MM.1S (cell line): ENCODE measurements at regions not wholly inside any gene's neighbourhood (a gene's known extent, or its start where the extent isn't known, plus 50 kb on each side); places are given as distances from the start of the nearest gene placed in this dataset.

ENCODE experiments used
- DNase-seq: peaks from one replicate; pipeline ENCODE4 v3.0.0-alpha.2; 2015
- H2AFZ ChIP-seq: fragments of 300-600 bp; sonication (generic); 2 replicates; pipeline ENCODE4 v1.6.0; 2016; ENCODE audit warnings: antibody characterized with exemption, low read length
- H3F3A ChIP-seq: fragments of 300-600 bp; sonication (generic); 2 replicates; pipeline ENCODE4 v1.6.1; 2016; ENCODE audit warnings: mild to moderate bottlenecking, antibody characterized with exemption, low read length, moderate library complexity, mixed read lengths; ENCODE audit not compliant: insufficient read depth
- H3K27ac ChIP-seq: fragments of 300-600 bp; sonication (generic); 2 replicates; pipeline ENCODE4 v1.5.1; 2016; ENCODE audit warnings: mild to moderate bottlenecking, low read length
- H3K27me3 ChIP-seq: fragments of 300-600 bp; sonication (generic); replicated peaks from 2 replicates; pipeline ENCODE4 v1.6.0; 2016; ENCODE audit warnings: low read length; ENCODE audit not compliant: insufficient read depth
- H3K36me3 ChIP-seq: fragments of 300-600 bp; sonication (generic); replicated peaks from 2 replicates; pipeline ENCODE4 v1.6.1; 2016; ENCODE audit warnings: mild to moderate bottlenecking, low read length, mixed read lengths; ENCODE audit not compliant: insufficient read depth
- H3K4me1 ChIP-seq: fragments of 300-600 bp; sonication (generic); 2 replicates; pipeline ENCODE4 v1.6.1; 2016; ENCODE audit warnings: low read length, mixed read lengths
- H3K4me2 ChIP-seq: fragments of 300-600 bp; sonication (generic); 2 replicates; pipeline ENCODE4 v1.6.0; 2016; ENCODE audit warnings: low read depth, low read length
- H3K4me3 ChIP-seq: fragments of 300-600 bp; sonication (generic); 2 replicates; pipeline ENCODE4 v1.5.1; 2016; ENCODE audit warnings: low read length, mixed read lengths
- H3K79me2 ChIP-seq: fragments of 300-600 bp; sonication (generic); 2 replicates; pipeline ENCODE4 v1.6.1; 2016; ENCODE audit warnings: mixed run types, low read length, mixed read lengths
- H3K9ac ChIP-seq: fragments of 300-600 bp; sonication (generic); 2 replicates; pipeline ENCODE4 v1.6.1; 2016; ENCODE audit warnings: low read length, mixed read lengths
- H3K9me2 ChIP-seq: fragments of 300-600 bp; sonication (generic); replicated peaks from 2 replicates; pipeline ENCODE4 v1.6.1; 2016; ENCODE audit warnings: mild to moderate bottlenecking, low read length, mixed read lengths; ENCODE audit not compliant: insufficient read depth
- H3K9me3 ChIP-seq: fragments of 300-600 bp; sonication (generic); replicated peaks from 2 replicates; pipeline ENCODE4 v1.6.1; 2016; ENCODE audit warnings: mild to moderate bottlenecking, low read length, mixed read lengths; ENCODE audit not compliant: insufficient read depth
- H4K20me1 ChIP-seq: fragments of 300-600 bp; sonication (generic); 2 replicates; pipeline ENCODE4 v1.6.1; 2016; ENCODE audit warnings: mild to moderate bottlenecking, low read length, moderate library complexity, mixed read lengths; ENCODE audit not compliant: insufficient read depth
- CTCF ChIP-seq: fragments of 300-600 bp; sonication (generic); IDR thresholded peaks from 2 replicates; pipeline ENCODE4 v1.5.1; 2016; ENCODE audit warnings: antibody characterized with exemption, low read length, mixed read lengths
- EZH2 ChIP-seq: fragments of 300-600 bp; sonication (generic); optimal IDR thresholded peaks from 2 replicates; pipeline ENCODE3; 2017; ENCODE audit warnings: low read depth, mild to moderate bottlenecking, antibody characterized with exemption, low read length, mixed read lengths
- EZH2phosphoT487 ChIP-seq: fragments of 300-600 bp; sonication (generic); IDR thresholded peaks from 2 replicates; pipeline ENCODE4 v1.6.1; 2018; ENCODE audit warnings: antibody characterized with exemption, low read length

DNA sequence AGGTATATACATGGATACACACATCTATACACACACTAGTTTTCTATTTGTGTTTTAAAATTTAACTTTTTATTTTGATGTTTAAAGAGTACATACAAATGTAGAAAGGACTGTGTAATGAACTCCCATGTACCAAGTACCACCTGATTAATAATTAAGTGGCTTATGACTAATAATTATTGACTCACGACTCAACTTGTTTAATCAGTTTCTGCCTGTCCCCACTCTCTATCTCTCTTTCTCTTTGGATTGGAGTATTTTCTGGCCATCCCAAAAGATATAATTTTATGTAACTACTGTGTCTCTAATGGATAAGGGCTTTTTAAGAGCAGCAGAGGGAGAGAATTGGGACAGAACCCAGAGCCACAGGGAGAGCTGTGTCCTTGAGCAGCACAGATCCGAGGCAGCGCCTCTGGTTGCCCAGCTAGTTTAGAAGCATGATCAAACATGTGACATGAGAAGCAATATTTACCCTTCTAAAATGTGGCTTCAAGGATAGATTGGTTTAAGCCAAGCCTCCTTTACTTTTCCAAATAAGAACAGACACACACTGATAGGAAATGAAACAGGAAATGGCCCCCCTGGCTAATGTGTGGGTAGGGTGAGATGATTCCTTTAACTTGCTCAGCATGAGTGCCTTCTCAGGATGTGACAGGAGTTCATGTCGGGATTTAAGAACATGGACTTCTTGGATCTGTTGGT is 81.0 kb downstream of the ERMARD start:
- Histone ChIP-seq H3K9me2 (no peaks in the 10 kb centered on the region), H3K9me3 (no peaks in the 10 kb centered on the region), H3K4me3 (no peak overlapping the region), H3K9ac (no peak overlapping the region), H3F3A (no peaks in the 10 kb centered on the region), H4K20me1 (no peaks in the 10 kb centered on the region), H3K4me2 (no peak overlapping the region), H3K27me3 (no peaks in the 10 kb centered on the region; the same call in 1 of the 2 replicates), H3K79me2 (no peaks in the 10 kb centered on the region), H3K27ac (no peak overlapping the region), H3K4me1 (no peaks in the 10 kb centered on the region), H2AFZ (no peak overlapping the region), H3K36me3 (no peaks in the 10 kb centered on the region)
- no peak for DNase-seq
- no peak for TF ChIP-seq EZH2phosphoT487
- TF ChIP-seq EZH2 = no peak
- no peak for TF ChIP-seq CTCF

DNA sequence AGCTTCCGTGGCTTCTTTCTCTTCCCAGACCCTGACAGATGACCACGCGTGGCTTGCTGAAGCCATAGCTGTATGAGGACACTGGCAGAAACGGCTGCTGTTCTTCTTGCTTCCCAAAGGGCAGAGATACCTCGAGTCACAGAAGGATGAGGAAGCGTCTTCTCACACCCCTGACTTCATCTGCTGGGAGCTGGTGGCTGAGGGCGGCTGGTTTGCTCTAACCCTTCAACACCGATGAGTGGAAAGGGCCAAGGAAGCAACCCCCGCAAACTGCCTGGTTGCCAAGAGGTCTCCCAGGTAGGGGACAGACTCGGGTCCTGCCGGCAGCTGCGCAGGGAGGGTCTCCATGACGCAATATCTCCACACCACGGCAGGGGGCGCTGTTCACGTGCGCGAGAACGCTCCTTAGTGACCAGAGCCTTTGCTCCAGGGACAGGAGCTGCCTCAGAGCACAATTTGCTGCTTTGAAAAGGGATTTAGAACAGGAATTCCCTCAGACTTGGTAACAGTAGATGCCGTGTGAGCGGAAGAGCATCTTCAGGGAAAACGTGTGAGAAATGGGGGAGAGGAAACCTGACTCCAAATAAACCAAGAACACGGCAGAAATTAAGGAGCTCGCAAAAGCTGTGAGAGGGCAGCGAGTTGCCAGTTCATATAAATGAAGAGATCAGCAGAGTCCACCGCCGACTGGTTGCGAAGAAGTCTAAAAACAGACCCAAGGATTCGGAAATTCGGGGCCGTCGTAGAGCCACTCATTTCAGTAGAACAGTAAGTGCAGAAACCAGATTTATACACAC is 80.2 kb downstream of the ERMARD start:
- Histone ChIP-seq H3K4me1 (no peaks in the 10 kb centered on the region), H3K27me3 (no peaks in the 10 kb centered on the region; the same call in 1 of the 2 replicates), H4K20me1 (no peaks in the 10 kb centered on the region), H3K79me2 (no peaks in the 10 kb centered on the region), H3K9me3 (no peaks in the 10 kb centered on the region), H3K9ac (no peak overlapping the region), H3K4me3 (no peak overlapping the region), H3K9me2 (no peaks in the 10 kb centered on the region), H3K27ac (no peak overlapping the region), H2AFZ (no peak overlapping the region), H3F3A (no peaks in the 10 kb centered on the region), H3K4me2 (no peak overlapping the region), H3K36me3 (no peaks in the 10 kb centered on the region)
- TF ChIP-seq EZH2phosphoT487 (no peak), CTCF (peak; percentile 59), EZH2 (no peak)
- no peak for DNase-seq
